HG02870 (cell line): ENCODE measurements at regions not wholly inside any gene's neighbourhood (a gene's known extent, or its start where the extent isn't known, plus 50 kb on each side); places are given as distances from the start of the nearest gene placed in this dataset.

Experiments
- ATAC-seq: cut with Tn5 transposase; IDR thresholded peaks from one replicate; pipeline ENCODE4 v1.9.1; 2021; ENCODE audit warnings: mild to moderate bottlenecking, moderate library complexity; ENCODE audit not compliant: unreplicated experiment

DNA sequence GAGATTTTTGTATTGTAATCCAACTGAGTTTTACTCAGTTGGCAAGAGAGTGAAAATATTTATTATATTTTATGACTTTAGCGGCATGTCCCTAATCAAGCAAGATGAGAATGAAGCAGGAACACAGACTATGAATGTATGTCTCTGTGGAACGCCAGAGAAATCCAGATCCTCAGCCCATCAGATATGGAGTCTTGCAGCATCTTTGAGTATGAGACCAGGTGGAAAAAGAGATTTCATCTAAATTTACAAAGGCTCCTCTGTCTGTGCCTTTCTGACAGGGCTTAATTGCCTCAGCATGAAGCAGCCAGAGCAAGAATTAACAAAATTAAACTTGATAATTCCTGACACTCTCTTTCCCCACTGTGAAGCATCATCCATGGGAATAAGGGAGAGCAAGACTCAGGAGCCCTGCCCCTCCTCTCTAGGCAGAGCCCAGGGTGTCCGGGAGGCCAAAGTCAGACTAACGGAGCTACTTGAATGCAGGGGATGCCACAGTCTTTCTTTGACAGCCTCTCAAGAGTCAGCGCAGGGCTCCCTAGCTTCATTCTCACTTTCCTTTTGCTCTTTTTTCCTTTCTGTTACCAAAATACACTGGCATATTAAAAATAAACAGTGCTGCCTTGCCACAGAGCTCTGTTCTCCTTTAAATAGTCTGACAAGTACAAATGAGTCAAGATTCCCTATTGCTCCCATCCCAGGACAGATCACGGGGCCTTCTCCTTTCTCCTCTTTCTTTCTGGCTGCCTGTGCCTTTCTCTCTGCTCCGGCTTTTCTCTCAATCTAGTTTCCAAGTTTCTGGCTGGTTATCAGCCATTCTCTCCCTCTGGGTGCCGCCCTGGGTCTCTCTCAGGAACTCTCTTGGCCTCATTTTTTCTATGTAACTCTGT is 132.2 kb upstream of the INHBA start:
- no peak for ATAC-seq

GRCh38 chr7:41832941-41833340 is 130.1 kb upstream of the INHBA start:
- no peak for ATAC-seq

DNA sequence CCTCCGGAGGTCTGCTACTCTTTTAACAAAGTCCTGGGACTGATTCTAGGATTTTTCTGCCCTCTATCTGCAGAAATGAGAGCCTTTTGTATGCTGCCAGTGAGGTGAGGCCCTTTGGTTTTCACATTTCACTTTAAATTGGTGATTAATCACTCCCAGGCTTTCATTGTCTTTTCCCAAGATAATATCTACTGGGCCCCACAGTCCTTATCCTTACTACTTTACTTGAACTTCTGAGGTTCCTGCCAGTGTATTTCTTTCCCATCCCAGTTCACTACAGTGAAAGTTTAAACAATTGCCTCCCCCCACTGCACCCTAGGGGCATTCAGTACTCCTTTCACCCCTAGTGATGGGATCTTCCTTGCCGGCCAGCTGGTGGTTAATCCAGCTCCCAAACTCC is 127.4 kb upstream of the INHBA start:
- no peak for ATAC-seq

DNA sequence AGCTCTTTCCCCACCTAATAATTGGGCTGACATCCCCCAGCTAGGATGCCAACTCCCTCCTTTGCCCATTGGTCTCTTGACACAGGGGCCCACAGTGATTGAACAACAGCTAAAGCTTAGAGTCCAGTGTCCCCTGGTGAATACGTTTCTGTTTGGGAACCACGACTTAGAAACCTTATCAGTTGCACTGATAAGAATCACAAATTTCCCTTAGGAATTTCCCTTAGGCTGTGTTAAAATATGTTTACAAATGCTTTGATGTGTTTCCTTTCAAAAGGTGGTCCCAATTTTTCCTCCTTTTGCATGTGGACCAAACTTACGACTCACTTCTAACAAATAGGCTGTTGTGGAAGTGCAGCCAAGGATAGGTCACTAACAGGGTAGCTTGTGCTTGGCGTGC is 126.0 kb upstream of the INHBA start:
- ATAC-seq: no peak

- ATAC-seq: no peak
Measured at GRCh38 chr7:41826641-41827040, 123.8 kb upstream of the INHBA start.

DNA sequence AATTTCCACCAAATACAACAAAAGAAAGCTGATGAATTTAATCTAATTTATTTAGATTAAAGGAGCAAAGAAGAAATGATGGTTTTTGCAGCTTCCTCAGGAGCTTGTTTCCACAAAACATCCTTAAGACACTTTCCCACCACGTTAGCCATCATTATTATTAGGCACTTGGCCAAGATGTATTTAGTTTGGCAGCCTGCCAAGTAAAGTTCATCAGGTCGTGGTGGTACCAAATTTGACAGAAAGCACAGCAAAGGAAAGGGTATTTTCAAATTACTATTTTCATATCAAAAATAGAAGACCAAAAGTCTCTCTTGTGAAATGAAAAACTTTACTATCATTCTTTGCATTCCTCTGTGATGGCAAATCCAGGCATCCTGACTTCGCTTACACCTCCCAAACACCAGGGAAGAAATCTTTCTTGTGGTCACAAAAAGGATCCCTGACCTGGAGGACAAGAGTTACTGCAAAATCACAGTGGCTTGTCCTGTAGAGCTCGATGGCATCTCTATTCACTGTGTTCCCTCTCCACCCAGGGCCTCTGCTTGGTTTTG is 123.1 kb upstream of the INHBA start:
- no peak for ATAC-seq

- ATAC-seq: no peak
Measured at GRCh38 chr7:41824284-41824683, 121.4 kb upstream of the INHBA start.

- no peak for ATAC-seq
Measured at GRCh38 chr7:41822259-41822817, 119.4 kb upstream of the INHBA start.

GRCh38 chr7:41821521-41822213 is 118.8 kb upstream of the INHBA start:
- no peak for ATAC-seq

GRCh38 chr7:41820111-41820671 is 117.3 kb upstream of the INHBA start:
- no peak for ATAC-seq

DNA sequence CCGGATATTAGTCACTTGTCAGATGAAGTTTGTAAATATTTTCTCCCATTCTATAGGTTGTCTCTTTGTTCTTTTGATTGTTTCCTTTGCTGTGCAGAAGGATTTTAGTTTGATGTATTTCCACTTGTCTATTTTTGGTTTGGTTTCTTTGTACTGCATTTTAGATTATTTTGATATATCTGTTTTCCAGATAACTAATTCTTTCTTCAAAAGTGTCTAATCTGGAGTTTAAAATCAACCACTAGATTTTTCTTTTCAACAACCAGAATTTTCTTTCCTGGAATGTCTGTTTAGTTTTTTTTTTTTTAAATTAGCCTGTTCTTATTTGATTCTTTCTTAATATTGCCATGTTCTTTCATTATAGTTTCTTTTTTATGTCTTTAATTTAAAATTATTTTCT is 116.8 kb upstream of the INHBA start:
- no peak for ATAC-seq

DNA sequence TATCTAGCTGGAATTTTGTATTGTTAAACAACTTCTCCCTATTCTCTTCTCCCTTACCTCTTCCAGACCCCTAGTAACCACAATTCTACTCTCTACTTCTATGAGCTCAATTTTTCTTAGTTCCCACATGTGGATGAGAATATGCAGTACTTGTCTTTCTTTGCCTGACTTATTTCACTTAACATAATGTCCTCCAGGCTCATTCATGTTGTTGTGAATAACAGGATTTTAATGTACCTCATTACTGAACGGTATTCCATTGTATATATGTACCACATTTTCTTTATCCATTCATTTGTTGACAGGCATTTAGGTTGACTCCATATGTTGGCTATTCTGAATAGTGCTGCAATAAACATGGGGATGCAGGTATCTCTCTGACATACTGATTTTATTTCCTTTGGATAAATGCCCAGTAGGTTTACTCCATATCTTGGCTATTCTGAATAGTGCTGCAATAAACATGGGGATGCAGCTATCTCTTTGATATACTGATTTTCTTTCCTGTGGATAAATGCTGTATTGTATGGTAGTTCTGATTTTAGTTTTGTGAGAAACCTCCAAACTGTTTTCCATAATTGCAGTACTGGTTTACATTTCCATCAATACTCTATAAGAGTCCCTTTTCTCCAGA is 116.0 kb upstream of the INHBA start:
- ATAC-seq: no peak

GRCh38 chr7:41817386-41817785 is 114.5 kb upstream of the INHBA start:
- ATAC-seq: peak; percentile 82

DNA sequence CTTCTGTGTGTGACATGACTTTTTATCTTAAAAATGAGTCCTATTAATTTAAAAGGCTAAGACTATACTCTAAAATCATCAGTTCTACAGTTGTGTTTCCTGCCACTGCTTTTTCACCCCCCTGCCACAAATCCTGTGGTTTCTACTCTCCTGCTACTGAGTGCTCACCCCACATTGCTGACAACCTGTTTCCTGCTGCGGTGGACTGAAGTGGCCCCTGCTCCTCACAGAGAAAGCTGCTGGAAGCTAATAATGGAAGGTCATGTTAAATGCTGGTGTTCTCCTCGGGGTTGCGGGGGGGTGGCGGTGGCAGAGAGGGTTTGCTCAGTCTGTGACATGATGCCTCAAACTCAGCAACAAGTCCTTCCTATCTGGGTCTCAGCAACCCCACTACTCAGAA is 113.2 kb upstream of the INHBA start:
- peak; percentile 35 for ATAC-seq

DNA sequence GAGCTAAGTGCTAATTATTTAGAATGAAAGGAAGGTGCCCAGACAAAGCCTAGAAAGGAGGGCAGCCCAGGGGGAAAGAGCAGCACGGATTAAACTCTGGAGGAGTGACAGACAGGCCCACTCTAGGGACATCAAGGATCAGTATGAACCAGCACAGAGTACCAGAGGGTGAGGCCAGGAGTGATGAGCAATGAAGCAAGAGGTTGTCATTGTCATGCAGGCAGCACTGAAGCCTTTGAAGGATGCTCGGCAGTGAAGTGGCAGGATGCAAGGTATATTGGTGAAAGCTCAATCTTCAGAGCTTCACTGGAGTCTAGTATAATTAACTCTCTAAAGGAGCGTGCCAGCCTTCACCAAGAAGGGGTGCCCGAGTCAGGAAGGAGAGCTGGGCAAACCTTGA is 112.0 kb upstream of the INHBA start:
- no peak for ATAC-seq

- no peak for ATAC-seq
Measured at GRCh38 chr7:41813286-41813685, 110.4 kb upstream of the INHBA start.

- no peak for ATAC-seq
Measured at GRCh38 chr7:41811941-41812340, 109.1 kb upstream of the INHBA start.

GRCh38 chr7:41809940-41810576 is 107.2 kb upstream of the INHBA start:
- peak; percentile 87 for ATAC-seq

GRCh38 chr7:41809529-41809939 is 106.6 kb upstream of the INHBA start:
- no peak for ATAC-seq

GRCh38 chr7:41809116-41809515 is 106.2 kb upstream of the INHBA start:
- ATAC-seq: no peak
